ENCODE measurements at regions not wholly inside any gene's neighbourhood (a gene's known extent, or its start where the extent isn't known, plus 50 kb on each side); places are given as distances from the start of the nearest gene placed in this dataset.

DNA sequence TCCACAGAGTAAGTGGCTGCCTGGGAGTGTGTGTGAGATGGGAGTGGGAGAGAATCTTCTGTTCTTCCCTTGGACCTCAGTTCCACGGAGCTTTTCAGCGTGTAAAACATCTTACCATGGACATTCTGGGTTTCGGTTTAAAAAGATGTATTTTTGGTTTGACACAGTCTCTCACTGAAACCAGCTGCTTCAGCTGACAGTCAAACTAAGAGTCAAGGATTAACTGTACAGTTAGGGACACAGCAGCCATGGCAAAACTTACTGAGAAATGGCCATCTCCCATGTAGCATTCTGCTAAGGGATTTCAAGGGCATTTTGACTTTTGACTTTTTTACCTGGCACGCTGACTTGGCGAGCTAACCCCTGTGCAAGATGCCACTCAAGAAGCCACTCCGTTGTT is 93.8 kb upstream of the IL12B start:
- DNase-seq = no peak

DNA sequence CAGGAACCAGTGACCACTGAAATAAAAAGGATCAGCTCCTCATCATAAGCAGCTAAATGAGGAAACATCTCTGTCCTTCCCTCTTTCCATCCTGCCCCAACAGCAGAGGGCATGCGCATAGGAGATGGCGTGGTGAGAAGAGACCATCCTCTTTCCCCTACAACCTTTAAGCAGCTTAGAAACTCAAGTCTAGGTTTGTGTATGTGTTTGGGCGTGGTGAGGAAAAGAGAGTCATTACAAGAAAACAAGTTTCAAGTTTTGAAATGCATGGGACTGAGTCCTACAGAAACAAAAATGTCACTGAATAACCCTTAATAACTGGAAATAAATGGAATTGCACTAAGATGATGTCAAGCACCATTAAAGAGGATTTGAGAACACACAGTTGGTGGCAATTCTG is 96.4 kb upstream of the IL12B start:
- no peak for DNase-seq

GRCh38 chr5:159427180-159428012 is 97.1 kb upstream of the IL12B start:
- no peak for DNase-seq

DNA sequence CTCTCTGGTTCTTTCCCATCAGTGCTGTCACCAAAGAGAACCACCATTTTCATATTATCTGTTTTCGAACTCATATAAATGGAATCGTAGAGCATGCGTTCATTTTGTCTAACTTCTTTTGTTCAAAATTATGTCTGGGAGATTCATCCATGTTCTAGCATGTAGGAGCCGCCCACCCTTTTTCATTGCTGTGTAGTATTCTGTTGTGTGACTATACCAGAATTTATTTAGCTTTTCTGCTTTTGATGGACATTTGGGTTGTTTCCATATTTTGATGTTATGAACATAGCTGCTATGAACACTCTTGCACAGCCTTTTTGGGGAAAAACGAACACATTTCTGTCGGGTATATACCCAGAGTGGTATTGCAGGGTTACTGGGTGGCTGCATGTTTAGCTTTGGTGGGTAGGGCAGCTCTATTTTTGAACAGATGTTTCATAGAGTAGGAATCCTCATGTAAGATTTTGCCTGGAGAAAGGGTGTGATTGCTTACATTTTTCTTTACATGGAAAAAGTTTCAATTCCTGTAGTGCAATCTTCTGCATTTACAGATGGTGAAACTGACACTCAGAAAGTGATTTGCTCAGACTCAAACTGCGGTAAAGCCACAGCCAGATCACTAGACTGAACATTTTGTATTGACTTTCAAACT is 100.2 kb upstream of the IL12B start:
- DNase-seq = no peak

DNA sequence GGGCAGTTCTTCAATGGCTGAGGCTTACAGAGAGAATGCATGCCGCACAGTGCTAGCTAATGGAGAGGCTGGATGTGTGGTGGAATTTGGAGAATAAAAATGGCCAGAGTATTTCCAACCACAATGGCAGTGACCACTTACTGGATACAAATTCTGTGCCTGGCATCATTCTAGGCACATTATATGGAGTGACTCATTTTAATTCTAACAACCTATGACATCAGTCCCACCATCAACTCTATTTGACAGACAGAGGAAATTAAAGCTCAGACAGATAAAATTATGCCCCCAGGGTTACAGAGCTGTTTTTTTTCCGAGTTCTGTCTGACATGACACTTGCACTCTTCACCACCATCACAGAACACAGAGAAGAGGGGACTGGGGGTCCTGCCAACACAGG is 105.6 kb upstream of the IL12B start:
- no peak for DNase-seq

GRCh38 chr5:159438092-159438491 is 107.8 kb upstream of the IL12B start:
- no peak for DNase-seq

GRCh38 chr5:159439002-159439401 is 108.7 kb upstream of the IL12B start:
- DNase-seq = no peak

DNA sequence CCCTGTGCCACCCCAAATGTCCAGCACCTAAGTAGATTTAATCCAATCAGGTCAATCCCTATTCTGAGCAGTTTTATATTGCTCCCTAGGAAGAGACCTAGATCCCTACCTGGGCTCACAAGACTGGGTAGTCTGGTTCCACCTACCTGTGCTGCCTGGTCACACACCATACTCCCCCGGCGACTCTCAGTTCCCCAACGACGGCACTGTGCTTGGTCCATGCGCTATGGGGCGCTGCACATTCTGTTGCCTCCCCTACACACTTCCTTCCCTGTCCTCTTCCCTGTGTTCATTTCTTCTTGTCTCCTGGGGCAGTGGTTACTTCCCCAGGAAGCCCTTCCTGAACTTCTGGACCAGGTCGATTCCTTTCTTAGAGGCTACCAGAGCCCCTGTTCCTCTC is 109.9 kb upstream of the IL12B start:
- DNase-seq = no peak

- peak; percentile 24 for DNase-seq
Observed at GRCh38 chr5:159440968-159441367, 110.7 kb upstream of the IL12B start.

DNA sequence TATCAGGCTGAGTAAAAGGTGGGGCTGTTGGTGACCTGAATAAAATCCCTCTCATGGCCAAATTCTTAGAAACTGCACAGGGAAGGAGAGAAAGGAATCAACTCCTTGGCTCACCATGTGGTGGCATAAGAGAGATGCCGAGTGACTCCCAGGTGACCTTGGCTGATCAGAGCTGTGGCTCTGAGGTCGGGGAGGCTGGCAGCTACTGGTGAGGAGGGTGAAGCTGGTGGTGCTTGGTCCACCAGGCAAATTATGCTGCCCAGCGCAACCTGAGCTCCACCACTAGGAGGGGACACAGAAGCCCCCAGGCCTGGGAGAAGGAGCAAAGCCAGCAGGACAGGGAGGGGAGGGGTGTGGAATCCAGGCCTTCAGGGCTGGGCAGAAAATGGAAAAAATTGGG is 111.2 kb upstream of the IL12B start:
- DNase-seq = no peak

DNA sequence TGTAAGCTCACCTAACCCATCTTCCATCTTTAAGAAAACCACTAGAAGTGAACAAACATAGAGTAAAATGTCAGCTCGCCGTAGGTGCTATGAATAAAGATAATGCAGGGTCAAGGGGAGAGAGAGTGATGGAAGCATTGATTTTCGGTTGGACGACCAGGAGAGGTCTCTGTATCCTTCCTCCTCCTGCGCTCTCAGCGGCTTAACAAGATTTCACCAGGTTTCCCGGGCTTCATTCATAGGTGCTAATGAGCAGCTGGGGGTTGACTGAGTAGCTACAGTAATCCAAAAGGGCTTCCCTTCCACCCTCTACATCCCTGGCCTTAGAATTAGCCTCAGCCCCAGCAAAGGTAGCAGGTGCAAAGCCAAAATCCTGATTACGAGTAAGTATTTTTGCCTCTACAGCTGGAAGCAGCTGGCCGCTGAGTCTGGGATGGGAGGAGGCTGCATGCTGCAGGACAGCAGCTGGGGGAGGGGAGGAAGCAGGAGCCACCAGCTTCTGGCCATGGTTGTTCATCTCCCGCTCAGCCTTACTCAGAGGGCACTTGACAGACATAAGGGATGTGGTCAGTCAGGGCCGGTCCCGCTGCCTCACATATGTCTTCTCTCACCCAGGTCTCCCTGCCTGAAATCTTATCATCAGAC is 112.0 kb upstream of the IL12B start:
- no peak for DNase-seq

DNA sequence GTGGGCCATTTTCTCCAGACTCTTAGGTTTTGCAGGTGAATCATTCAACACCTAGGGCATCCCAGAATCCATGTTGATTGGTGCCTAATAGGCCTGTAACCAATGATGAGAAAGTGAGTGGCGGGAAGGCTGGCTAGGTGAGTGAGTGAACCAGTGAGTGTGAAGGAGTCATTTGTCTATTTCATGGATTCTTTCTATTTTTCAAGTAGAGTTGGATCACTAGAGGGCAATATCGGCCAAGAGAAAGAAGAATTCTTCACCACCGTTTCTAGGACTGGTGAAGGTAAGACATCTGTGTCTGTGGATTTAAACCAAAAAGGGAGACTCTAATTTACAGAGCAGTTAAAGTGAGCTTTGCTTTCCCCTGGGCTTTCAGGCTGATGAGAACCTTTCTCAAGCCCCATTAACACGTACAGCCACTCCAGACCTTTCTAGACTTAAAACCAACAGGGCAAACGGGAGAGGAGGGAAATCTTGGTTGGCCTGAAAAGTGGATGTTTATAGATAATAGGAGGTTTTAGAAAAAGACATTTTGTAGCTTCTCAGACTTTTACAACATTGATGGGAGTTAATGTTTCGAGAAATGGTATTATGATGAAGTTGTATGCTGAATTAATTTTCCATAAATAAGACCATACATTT is 114.3 kb upstream of the IL12B start:
- peak; percentile 17 for DNase-seq

DNA sequence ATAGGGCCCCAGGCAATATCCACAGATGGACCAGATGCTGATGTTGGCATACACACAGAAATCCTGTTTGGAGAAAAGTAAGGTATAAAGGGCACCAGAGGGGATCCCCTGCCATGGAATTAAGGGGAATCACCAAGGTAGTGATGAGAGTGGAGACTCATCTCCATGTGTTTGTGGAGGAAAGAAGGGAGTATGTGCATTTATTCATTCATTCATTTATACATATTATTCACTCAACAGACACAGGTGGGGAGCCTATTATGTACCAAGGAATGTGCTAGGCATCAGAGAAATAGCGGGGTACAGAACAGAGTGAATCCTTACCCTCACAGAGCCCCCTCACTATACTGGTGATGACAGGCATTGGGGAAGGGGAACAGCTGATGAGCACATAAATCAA is 116.8 kb upstream of the IL12B start:
- no peak for DNase-seq

DNA sequence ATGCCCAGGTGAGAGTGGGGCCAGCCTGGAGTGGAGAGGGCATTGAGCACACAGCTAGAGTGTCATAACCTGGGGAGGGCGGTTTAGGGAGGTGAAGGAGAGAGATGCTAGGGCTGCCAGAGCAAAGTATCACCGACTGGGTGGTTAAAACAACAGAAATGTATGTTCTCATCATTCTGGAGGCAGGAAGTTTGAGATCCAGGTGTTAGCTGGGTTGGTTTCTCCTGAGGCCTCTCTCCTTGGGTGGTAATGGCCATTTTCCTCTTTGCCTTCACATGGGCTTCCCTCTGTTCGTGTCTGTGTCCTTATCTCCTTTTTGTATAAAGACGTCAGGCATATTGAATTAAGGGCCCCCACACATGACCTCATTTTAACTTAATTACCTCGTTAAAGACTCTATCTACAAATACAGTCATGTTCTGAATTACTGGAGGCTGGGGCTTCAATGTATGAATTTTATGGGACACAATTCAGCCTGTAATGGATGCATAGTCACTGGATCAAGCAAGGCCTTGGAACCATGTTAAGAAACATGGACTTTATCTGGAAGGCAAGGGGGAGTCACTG is 118.6 kb upstream of the IL12B start:
- DNase-seq = no peak

DNA sequence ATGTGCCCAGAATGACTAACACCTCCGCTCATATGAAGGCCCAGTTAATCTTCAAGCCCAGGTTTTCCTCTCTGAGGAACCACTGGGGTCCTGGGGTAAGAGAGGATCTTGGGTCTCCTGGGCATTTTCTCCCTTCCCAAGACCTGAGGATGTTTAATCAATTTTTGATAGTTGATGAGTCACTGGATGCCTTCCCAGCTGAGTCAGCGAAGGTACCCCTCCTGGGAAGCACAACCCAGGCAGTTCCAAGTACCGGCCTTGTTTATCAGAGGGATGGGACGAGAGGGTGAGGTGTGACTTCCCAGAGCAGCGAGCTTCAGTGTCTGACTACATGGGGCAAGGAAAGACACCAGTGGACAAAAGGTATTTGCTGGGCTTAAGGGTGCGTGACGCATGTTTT is 119.6 kb upstream of the IL12B start:
- DNase-seq = no peak

DNA sequence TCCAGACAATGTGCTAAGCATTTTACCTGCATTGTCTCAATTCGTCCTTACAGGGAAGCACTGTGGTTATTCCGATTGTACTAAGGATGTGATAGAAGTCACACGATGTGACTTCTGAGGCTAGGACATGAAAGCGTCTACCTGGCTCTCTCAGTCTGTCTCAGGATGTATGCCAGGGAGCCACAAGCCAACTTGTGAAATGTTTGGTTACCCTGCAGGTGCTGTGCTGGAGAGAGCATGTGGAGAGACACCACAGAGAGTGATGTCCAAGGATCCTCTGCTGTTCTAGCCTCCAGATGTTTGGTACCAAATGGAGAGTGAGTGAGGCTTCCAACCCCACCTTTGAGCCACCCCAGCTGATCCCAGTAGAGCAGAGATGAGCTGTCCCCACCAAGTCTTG is 120.1 kb upstream of the IL12B start:
- no peak for DNase-seq

GRCh38 chr5:159451197-159452052 is 121.1 kb upstream of the IL12B start:
- DNase-seq = no peak

DNA sequence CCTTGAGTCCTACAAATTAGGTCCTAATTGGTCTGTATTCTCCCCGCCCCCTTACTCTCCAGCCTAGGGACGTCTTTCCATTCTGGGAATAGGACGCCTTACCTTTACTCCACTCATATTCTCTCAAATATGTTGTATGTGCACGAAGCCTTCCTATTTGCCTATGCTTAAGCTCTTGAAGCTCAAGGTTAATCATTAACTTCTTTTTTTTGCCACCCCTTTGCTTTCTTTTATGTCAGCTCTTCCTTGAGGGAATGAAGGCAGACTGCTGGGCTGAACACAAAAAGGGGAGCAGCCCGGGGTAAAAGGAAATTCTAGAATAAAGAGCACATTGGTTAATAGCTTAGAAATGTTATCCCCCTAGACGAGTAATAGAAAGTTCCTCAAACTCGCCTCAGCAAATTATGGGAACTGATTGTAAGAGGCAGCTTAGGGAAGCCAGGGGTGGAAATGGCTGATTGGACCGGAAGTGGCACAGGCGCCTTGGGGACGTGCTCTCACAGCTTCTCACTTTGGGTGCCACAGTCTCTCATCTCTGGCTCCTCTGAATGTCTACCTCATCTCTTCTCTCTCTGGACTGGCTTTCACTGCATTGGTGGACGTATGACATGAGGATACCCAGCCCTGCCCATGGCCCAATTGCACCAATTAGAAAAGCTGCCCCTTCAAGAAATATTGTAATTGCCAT is 122.3 kb upstream of the IL12B start:
- no peak for DNase-seq

DNA sequence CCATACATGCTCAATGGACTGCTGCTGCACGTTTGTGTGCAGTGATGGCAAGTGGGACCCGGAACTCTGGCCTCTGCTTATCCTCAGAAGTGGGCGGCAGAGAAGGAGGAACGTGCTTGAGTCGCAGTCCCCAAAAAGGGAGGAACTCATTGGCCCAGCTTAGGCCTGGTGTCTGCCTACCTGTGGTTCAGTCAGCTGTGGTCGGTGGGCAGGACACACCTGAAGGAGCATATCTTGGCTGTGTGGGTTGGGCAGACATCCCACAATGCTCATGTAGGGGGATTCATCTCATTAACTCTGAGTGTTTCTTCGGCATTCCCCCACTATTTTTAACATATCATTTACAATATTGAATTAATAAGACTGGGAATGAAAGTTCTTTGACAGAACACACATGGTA is 122.9 kb upstream of the IL12B start:
- DNase-seq = no peak

DNA sequence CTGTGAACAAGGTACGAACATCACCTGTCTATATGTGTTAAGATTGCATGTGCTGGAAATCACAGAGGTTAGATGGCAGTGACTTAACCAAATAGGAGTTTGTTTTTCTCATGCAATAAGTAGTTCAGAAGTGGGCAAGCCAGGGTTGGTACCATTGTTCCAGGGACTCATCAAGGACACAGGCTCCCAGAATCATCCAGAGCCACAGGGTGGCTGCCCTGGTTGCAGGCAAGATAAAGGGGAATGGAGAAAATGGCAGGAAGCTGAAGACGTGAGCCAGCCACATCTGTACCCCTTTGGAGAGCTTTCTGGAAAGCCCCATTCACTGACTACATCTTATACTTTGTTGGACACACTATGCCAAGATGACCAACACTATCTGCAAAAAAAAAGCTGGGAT is 126.0 kb upstream of the IL12B start:
- no peak for DNase-seq

DNA sequence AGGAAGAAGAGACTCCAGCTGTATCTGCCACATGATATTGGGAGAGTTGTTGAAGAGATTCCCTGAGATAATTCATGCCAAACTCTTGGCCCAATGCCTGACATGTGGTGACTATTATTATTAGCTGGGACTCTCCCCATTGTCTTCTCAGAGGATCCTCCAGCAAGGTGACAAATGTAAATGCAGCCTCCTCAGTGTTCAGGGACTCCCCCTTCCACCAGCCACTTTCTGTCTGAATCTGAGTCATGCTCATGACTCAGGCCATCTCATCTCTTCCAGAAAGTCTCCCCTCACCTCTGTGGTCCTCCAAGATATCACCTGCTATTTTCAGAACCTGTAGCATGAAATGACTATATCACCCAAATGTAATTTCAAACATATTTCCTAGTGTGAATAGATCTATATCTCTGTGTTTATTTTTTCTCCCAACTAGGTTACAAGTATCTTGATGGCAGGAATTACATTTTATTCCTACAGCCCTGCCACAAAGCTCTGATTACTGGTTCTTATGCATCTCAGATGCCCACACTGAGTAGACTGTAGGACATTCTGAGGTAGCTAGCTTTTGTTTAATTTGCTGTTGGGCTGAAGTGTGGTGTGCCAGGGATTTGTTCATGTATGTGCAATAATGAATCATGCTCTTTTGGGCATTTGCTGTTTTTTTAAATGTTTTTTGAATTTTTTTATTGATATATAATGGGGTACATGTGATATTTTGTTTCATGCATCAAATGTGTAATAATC is 126.6 kb upstream of the IL12B start:
- no peak for DNase-seq
